ENCODE measurements at regions not wholly inside any gene's neighbourhood (a gene's known extent, or its start where the extent isn't known, plus 50 kb on each side); places are given as distances from the start of the nearest gene placed in this dataset.

GRCh38 chr3:104566054-104566453 is 800.7 kb upstream of the ALCAM start (continued):
- TF ChIP-seq BCLAF1 (IDR thresholded peaks at IDR 0.05) (no peak), JUND (IDR thresholded peaks at IDR 0.05; ENCODE audit: low read depth, low read length) (no peak), TCF7 (IDR thresholded peaks at IDR 0.05; ENCODE audit: borderline replicate concordance) (no peak), ZNF622 (IDR thresholded peaks at IDR 0.05) (no peak), ATF7 (IDR thresholded peaks at IDR 0.05; ENCODE audit: low read depth) (no peak), CREM (IDR thresholded peaks at IDR 0.05; ENCODE audit: low read depth) (no peak), MEF2B (IDR thresholded peaks at IDR 0.05; ENCODE audit: partially characterized antibody, poor library complexity, severe bottlenecking) (no peak), GABPA (IDR thresholded peaks at IDR 0.05; ENCODE audit: low read depth) (no peak), KAT2A (conservative IDR thresholded peaks at IDR 0.05; ENCODE audit: control insufficient read depth, low read depth, low read length) (no peak), ZNF384 (IDR thresholded peaks at IDR 0.05; ENCODE audit: borderline replicate concordance, low read depth, low read length) (no peak), TBL1XR1 (IDR thresholded peaks at IDR 0.05; ENCODE audit: low read depth, low read length) (no peak), SIN3A (IDR thresholded peaks at IDR 0.05; ENCODE audit: low read depth, low read length) (no peak)

GRCh38 chr3:104575634-104576033 is 791.1 kb upstream of the ALCAM start:
- H3K36me3 ChIP-seq (ENCODE audit: control insufficient read depth in 2 of 2, insufficient read depth in 2 of 2, low read length in 1 of 2): no peaks in the 10 kb centered on the region
- DNase-seq (ENCODE audit: low read depth, low spot score): no peak
- no peaks in the 10 kb centered on the region for H3K4me1 ChIP-seq (ENCODE audit: control insufficient read depth, insufficient read depth, low read length)
- intact Hi-C loops (cut with micrococcal nuclease; ENCODE audit: unreplicated experiment) (no loop called here), in situ Hi-C loops (cut with MboI) (no loop called here)
- no peak overlapping the region for H3K9ac ChIP-seq (ENCODE audit: control insufficient read depth, insufficient read depth, low read length)
- CTCF ChIA-PET: no interaction called here
- H3K27me3 ChIP-seq (replicated peaks in 1 of 2; ENCODE audit: control insufficient read depth in 2 of 2, insufficient read depth in 2 of 2, low read length in 1 of 2): no peaks in the 10 kb centered on the region
- POLR2A ChIA-PET: no interaction called here
- H3K27ac ChIP-seq (ENCODE audit: control insufficient read depth, insufficient read depth): no peak overlapping the region
- no TSS peak for BruUV-seq (replicated peaks)
- RAD21 ChIA-PET (ENCODE audit: unreplicated experiment): no interaction called here
- no peaks in the 10 kb centered on the region for H4K20me1 ChIP-seq (ENCODE audit: control insufficient read depth, insufficient read depth)
- H3K79me2 ChIP-seq (ENCODE audit: control insufficient read depth, insufficient read depth, low read length): no peaks in the 10 kb centered on the region
- no peak overlapping the region for H3K4me2 ChIP-seq (ENCODE audit: control insufficient read depth, insufficient read depth)
- WGBS (ENCODE audit: insufficient coverage, insufficient replicate concordance, low lambda C conversion rate, missing lambda C conversion rate): 0% methylated on average over 1 of the region's 1 CpG
- no peak for FAIRE-seq
- ATAC-seq: no peak
- H2AFZ ChIP-seq (ENCODE audit: control insufficient read depth, low read depth, low read length): no peak overlapping the region
- H3K4me3 ChIP-seq: no peak overlapping the region
- H3K9me3 ChIP-seq (replicated peaks; ENCODE audit: control insufficient read depth, insufficient read depth, low read length): peaks cover 19% of the 10 kb centered on the region
- SMC1A ChIA-PET (ENCODE audit: uncharacterized antibody, unreplicated experiment): no interaction called here
- no peak for TF ChIP-seq MYB (IDR thresholded peaks at IDR 0.05; ENCODE audit: borderline replicate concordance, low read depth, low read length)
- TF ChIP-seq RAD51 (IDR thresholded peaks at IDR 0.05): no peak
